Stimulated activated CD4-positive, alpha-beta T cell treated with anti-CD3 and anti-CD28 coated beads, Interleukin-1b, Interleukin-23, amount 100 ng/mL, for 48 hours (primary cell): ENCODE measurements at regions not wholly inside any gene's neighbourhood (a gene's known extent, or its start where the extent isn't known, plus 50 kb on each side); places are given as distances from the start of the nearest gene placed in this dataset.

ENCODE experiments used
- DNase-seq: peaks from one replicate; pipeline ENCODE4 v3.0.0-alpha.2; 2020

- DNase-seq = no peak
Measured at GRCh38 chr20:40265825-40266533, 423.1 kb downstream of the MAFB start.

GRCh38 chr20:40262219-40262618, 426.8 kb downstream of the MAFB start:
- no peak for DNase-seq

DNA sequence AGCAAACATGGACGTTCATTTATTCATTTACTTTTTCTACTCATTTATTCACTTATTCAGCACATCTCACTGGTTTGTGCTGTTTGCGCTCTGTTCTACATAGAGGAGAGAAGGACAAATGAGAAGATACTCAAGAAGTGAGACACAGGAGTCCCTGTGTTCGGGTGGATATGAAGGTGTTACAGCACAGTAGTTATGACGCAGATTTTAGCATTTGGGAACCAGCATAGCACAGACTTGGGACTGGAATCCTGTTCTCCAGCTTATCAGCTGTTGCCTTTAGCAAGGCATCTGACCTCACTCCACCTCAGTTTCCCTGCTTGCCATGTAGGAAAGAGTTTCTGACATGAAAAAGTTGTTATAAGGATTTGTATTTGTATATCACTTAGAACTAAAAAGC, 430.1 kb downstream of the MAFB start:
- no peak for DNase-seq

DNA sequence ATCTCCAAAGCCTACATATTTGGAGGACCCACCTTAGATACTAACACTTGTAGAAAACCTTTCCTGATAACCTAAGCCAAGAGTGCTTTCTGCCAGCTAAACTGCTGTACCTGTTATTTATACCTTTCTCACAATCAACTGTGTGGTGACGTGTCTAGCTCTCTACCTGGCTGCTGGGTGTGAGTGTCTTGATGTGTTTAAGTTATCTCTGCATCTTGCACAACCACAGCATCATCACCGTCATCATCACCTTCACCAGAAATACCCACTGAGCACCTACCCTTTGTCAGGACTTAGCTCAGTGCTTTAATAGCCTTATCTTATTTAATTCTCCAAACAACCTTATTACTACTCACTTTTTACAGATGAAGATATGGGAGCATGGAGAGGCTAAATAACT, 431.3 kb downstream of the MAFB start:
- DNase-seq = no peak

GRCh38 chr20:40255365-40255764, 433.7 kb downstream of the MAFB start:
- DNase-seq = no peak

DNA sequence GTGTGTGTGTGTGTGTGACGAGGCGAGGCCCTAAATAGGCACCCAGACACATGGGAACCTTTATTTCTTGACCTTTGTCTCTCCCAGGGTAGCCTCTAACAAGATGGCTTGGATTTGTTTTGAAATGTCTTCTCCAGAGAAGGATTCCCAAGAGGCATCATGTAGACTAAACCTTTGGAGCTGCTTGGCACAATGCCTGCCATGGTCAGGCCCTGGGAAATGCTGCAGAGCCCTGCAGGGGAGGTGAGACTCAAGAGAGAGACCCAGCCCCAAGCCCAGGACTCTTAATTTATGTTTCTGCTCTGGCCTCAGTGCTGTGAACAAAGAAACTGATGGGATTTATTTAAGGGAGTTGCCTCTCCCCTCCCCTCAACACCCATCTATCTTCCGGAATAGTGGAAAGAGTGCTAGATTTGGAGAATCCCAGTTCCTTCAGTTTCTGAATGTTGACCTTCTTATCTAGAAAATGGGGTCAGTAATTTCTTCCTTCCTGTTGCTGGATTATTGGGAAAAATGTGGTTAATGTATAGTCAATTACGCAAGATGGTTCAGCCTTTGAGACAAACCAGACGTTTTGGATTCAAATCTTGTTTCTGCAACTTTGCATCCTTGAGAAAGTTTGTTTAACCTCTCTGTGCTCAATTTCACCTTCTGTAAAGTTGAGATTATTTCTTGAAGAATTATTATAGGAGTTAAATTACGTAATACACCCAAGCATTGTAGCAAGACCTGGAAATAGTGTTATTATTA, 434.8 kb downstream of the MAFB start:
- DNase-seq = no peak

DNA sequence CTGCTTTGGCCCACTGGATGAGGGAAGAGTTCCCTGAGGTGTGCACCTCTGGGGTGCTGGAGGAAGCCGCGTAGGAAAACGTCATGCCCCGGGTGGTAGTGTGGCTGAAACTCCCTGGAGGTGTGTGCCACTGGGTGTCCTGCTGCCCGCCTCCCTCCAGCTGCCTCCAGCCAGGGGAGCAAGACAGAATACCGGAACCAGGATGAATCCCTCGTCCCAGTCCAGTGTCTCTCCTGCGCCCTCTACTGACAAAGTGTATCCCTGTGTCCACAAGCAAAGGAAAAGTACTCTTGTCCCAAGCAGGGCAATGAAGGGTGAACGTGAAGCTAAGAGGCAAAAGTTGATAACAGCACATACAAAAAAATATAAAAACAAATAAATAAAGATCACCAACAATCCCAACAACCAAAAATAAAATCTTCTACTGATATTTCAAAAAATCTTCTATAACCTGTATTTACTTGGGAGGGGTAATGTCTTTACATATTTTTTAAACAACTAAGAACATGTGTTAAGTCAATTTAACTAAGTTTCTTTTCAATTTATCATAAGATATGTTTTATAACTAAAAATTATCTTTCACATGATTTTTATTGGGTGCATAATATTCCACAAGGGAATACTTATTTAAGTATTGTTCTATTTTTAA, 437.6 kb downstream of the MAFB start:
- DNase-seq = no peak

- DNase-seq = no peak
Measured at GRCh38 chr20:40249805-40250204, 439.2 kb downstream of the MAFB start.

GRCh38 chr20:40245829-40246228, 443.2 kb downstream of the MAFB start:
- DNase-seq = no peak

DNA sequence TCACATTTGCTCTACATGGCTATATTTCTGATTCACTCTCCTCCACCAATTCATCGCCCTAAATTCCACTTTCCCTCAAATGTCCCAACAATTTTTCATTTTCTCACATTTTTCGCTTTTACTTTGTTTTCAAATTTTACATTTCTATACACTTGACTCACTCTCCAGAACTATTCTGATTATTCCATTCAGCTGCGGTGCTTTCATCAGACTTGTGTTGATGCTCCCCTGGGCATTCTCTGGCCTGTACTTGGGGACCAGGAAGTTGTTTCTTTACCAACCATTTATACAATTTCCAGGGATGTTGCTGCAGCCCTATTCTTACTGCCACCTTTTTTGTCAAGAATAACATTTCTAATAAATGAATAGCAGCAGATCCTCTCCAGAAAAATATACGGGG, 444.8 kb downstream of the MAFB start:
- DNase-seq = no peak

- DNase-seq = no peak
Measured at GRCh38 chr20:40241596-40242343, 447.3 kb downstream of the MAFB start.

DNA sequence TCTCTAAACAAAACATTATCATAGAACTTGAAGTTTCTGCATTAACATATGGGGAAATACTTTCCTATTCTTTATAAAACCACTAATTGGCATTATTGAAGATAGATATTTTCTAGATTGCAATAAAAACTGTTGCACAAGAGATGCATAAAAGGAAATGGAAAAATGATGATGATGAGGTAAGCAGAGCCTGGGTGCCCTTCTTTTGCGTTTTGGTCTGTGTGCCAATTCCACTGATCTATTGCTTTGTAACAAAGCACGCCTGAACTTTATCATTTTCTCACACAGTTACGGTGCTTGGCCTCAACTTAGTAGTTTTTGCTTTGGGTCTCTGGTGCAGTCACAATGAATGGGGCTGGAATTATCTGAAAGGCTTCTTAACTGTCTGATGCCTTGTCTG, 450.5 kb downstream of the MAFB start:
- no peak for DNase-seq

DNA sequence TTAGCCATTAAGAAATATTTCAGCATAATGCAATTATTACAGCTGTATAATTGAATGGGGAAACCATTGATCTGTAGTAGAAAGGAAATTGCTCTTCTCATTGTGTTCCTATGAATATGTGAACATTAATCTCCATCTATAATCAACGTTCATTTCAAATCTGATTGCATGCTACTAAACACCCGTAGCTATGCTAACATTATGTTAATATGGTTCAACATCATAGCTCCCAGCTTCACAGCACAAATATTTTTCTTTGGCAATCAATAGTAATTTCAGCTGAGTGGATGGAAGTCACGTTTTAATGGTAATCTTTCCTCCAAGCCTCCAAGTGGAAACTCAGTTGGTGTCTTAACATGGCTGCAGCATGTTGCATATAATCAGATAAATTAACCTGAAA, 454.4 kb downstream of the MAFB start:
- DNase-seq = no peak

DNA sequence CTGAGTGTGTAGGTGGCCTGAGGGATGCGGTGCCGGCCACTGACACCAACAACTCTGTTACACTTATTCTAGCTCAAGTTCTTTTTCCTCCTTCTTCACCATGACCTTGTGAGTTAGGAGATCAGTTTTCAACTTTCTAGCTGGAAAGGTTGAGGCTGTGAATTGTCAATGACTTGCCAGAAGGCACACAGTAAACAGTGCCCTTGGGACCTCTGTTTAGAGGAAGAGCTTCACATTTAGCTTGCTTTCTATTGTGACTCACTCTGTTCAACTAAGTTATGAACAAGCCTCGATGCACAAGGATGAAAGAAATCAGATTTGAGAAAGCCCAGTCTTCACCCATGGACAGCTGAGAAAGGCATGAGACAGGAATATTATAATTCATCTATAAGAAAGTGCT, 455.6 kb downstream of the MAFB start:
- no peak for DNase-seq

- DNase-seq = no peak
Measured at GRCh38 chr20:40232756-40233155, 456.3 kb downstream of the MAFB start.

- DNase-seq = no peak
Measured at GRCh38 chr20:40232273-40232672, 456.8 kb downstream of the MAFB start.

GRCh38 chr20:40230486-40230885, 458.6 kb downstream of the MAFB start:
- DNase-seq = no peak

GRCh38 chr20:40225596-40225995, 463.4 kb downstream of the MAFB start:
- no peak for DNase-seq

DNA sequence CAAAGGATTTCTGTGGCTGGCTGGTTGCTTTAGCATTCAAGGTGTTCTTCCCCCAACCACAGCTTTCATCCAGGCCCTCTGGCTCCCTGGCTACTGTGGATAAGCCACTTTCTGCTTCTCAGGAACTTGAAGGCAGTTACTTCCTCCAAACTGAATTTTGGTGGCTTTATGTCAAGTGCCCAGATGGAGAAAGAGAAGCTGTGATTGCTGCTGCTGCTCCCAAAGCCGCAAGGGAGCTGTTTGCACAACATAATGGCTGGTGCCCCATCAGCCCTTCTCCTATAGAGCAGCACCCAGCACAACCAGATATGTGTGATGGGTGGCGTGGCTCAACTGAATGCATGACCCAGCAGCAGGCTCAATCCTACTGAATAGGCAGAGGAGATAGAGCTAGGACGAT, 465.2 kb downstream of the MAFB start:
- DNase-seq = no peak

DNA sequence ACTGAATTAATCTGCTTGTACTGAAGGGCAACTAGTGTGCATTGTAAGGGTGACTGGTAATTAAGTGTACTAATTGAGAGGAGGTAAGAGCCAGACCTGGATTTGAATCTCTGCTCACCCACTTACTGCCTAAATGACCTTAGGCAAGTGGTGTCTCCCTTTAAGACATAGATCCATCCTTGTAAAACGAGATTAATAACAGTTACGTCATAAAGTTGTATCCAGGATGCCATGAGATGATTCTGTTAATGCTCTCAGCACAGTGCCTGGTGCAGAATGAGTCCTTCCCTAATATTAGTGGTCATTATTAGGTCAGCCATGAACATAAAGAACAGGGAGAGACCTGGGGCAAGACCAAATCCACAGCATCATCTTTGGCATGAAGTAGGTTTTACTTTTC, 470.1 kb downstream of the MAFB start:
- DNase-seq = no peak

DNA sequence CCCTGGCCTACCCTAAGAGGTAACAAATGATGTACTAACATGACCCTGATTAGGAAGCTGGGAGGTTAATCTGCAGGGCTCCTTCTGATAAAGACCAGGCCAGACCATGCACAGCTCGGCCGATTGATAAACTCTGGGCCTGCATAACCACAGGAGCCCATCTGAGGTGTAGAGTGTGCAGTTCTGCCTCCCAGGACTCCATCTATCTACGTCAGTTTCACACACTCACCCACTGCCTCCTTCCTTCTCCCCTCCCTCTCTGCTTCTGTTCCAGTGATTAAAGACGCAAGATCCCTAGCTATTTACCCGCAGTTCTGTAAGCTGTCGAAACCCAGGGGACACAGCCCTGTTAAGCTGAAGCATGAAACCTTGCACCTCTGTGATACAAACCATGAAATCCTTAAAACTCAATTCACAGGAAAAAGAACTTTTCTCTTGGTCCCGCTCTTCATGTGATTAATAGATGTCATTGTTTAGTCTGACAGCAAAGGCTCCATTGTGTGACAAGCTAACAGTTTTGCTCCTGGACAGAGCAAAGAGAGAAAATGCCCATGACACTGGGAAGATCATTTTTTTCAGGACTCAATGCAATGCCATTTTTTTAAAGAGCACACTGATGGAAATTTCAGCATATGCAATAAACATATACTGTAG, 470.6 kb downstream of the MAFB start:
- DNase-seq = no peak

- DNase-seq = no peak
Measured at GRCh38 chr20:40207655-40208054, 481.4 kb downstream of the MAFB start.

GRCh38 chr20:40205971-40206370, 483.1 kb downstream of the MAFB start:
- no peak for DNase-seq
